H1 (cell line): ENCODE measurements at regions not wholly inside any gene's neighbourhood (a gene's known extent, or its start where the extent isn't known, plus 50 kb on each side); places are given as distances from the start of the nearest gene placed in this dataset.
"Not testable (repeated sequence)": the region's sequence is repeated elsewhere in the genome, so short reads cannot be mapped to it uniquely, and the experiment has no call there.

ENCODE experiments used
- CEBPB ChIP-seq: IDR thresholded peaks from 2 replicates; pipeline ENCODE4 v1.6.1; 2012; ENCODE audit warnings: low read depth, low read length
- EZH2 ChIP-seq: fragments of 200-600 bp; sonication (generic); IDR thresholded peaks from 2 replicates; pipeline ENCODE4 v1.7.1; 2012; ENCODE audit warnings: low read depth, mild to moderate bottlenecking, moderate library complexity, low read length, inconsistent platforms; ENCODE audit not compliant: severe bottlenecking
- KDM1A ChIP-seq: fragments of 200-600, 300-600 bp; sonication (generic); IDR thresholded peaks from 2 replicates; pipeline ENCODE4 v1.7.1; 2016; ENCODE audit warnings: mild to moderate bottlenecking, low read length, borderline replicate concordance
- NANOG ChIP-seq: IDR thresholded peaks from 2 replicates; pipeline ENCODE4 v1.6.1; 2011; ENCODE audit warnings: low read length, low read depth, mild to moderate bottlenecking, inconsistent platforms; ENCODE audit not compliant: insufficient read depth, poor library complexity, severe bottlenecking
- POLR2A ChIP-seq, 2 experiments: IDR thresholded peaks; 1 replicate in 1 of 2; 2 replicates in 1 of 2; pipeline ENCODE4 v1.6.1; 2011; ENCODE audit warnings: low read depth in 2 of 2, low read length in 2 of 2, mild to moderate bottlenecking in 2 of 2; ENCODE audit errors: control extremely low read depth in 1 of 2
- POLR2AphosphoS5 ChIP-seq: IDR thresholded peaks from 2 replicates; pipeline ENCODE4 v1.6.1; 2011; ENCODE audit warnings: low read depth, low read length
- RAD21 ChIP-seq, 2 experiments: IDR thresholded peaks in 1 of 2; conservative IDR thresholded peaks in 1 of 2; 2 replicates each; pipeline ENCODE4 v1.6.1; 2011; ENCODE audit warnings: low read depth in 2 of 2, low read length in 2 of 2, improper control_type of control experiment in 1 of 2, inconsistent platforms in 1 of 2, mild to moderate bottlenecking in 1 of 2, moderate library complexity in 1 of 2
- TAF1 ChIP-seq: IDR thresholded peaks from 2 replicates; pipeline ENCODE4 v1.6.1; 2011; ENCODE audit warnings: mild to moderate bottlenecking, low read depth, low read length
- YY1 ChIP-seq: IDR thresholded peaks from 2 replicates; pipeline ENCODE4 v1.6.1; 2011; ENCODE audit warnings: low read depth, mild to moderate bottlenecking, low read length
- TF ChIP-seq, protein P1 (sequence below), 3 experiments: IDR thresholded peaks; 1 replicate in 2 of 3; 2 replicates in 1 of 3; pipeline versions ENCODE4 v1.5.1 to v1.6.1; 2011; ENCODE audit warnings: low read length in 3 of 3, mild to moderate bottlenecking in 3 of 3, inconsistent platforms in 2 of 3, low read depth in 1 of 3, moderate library complexity in 1 of 3; ENCODE audit not compliant: insufficient read depth in 1 of 3; ENCODE audit errors: control extremely low read depth in 1 of 3

DNA sequence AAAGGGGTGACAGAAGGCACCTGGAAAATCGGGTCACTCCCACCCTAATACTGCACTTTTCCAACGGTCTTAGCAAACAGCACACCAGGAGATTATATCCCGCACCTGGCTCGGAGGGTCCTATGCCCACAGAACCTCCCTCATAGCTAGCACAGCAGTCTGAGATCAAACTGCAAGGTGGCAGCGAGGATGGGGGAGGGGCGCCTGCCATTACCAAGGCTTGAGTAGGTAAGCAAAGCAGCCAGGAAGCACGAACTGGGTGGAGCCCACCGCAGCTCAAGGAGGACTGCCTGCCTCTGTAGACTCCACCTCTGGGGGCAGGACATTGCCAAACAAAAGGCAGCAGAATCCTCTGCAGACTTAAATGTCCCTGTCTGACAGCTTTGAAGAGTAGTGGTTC is 101.8 kb downstream of the TBX20 start:
- TF ChIP-seq EZH2; YY1; TAF1; POLR2AphosphoS5; KDM1A; RAD21 (IDR thresholded peaks at IDR 0.05 in 1 of 2, conservative IDR thresholded peaks at IDR 0.05 in 1 of 2; ENCODE audit: low read depth in 2 of 2, low read length in 2 of 2); POLR2A (IDR thresholded peaks at IDR 0.05; ENCODE audit: control extremely low read depth in 1 of 2, low read depth in 2 of 2, low read length in 2 of 2); NANOG; CEBPB: not testable (repeated sequence)
- TF ChIP-seq, protein P1, sequence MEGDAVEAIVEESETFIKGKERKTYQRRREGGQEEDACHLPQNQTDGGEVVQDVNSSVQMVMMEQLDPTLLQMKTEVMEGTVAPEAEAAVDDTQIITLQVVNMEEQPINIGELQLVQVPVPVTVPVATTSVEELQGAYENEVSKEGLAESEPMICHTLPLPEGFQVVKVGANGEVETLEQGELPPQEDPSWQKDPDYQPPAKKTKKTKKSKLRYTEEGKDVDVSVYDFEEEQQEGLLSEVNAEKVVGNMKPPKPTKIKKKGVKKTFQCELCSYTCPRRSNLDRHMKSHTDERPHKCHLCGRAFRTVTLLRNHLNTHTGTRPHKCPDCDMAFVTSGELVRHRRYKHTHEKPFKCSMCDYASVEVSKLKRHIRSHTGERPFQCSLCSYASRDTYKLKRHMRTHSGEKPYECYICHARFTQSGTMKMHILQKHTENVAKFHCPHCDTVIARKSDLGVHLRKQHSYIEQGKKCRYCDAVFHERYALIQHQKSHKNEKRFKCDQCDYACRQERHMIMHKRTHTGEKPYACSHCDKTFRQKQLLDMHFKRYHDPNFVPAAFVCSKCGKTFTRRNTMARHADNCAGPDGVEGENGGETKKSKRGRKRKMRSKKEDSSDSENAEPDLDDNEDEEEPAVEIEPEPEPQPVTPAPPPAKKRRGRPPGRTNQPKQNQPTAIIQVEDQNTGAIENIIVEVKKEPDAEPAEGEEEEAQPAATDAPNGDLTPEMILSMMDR (IDR thresholded peaks at IDR 0.05; ENCODE audit: control extremely low read depth in 1 of 3, insufficient read depth in 1 of 3, low read depth in 1 of 3, low read length in 3 of 3), result not testable (repeated sequence)
